ENCODE measurements at regions not wholly inside any gene's neighbourhood (a gene's known extent, or its start where the extent isn't known, plus 50 kb on each side); places are given as distances from the start of the nearest gene placed in this dataset.

- DNase-seq (ENCODE audit: extremely low spot score, unreplicated experiment) = no peak
- Mint-ChIP-seq H3K27me3 (peaks cover 25% of the 10 kb centered on the region), H3K9me3 (no peaks in the 10 kb centered on the region), H3K4me3 (no peak overlapping the region), H3K36me3 (no peaks in the 10 kb centered on the region), H3K4me1 (ENCODE audit: unreplicated experiment) (peaks cover 14% of the 10 kb centered on the region), H3K27ac (no peak overlapping the region)
- TF ChIP-seq CTCF (conservative IDR thresholded peaks at IDR 0.05) = no peak
Observed at GRCh38 chr6:33857932-33858475, 54.2 kb upstream of the MLN start.

GRCh38 chr6:33857093-33857931, 53.5 kb upstream of the MLN start:
- no peaks in the 10 kb centered on the region for H3K36me3 Mint-ChIP-seq
- H3K27me3 Mint-ChIP-seq = peaks cover 23% of the 10 kb centered on the region
- H3K27ac Mint-ChIP-seq = no peak overlapping the region

GRCh38 chr6:33856655-33857054, 52.9 kb upstream of the MLN start:
- Mint-ChIP-seq H3K27me3 (peaks cover 18% of the 10 kb centered on the region), H3K36me3 (no peaks in the 10 kb centered on the region), H3K27ac (no peak overlapping the region), H3K4me3 (no peak overlapping the region), H3K9me3 (no peaks in the 10 kb centered on the region), H3K4me1 (ENCODE audit: unreplicated experiment) (peaks cover 14% of the 10 kb centered on the region)
- no peak for TF ChIP-seq CTCF (conservative IDR thresholded peaks at IDR 0.05)
- no peak for DNase-seq (ENCODE audit: extremely low spot score, unreplicated experiment)

More at GRCh38 chr6:33857093-33857931, 53.5 kb upstream of the MLN start:
- Mint-ChIP-seq H3K4me3 (no peak overlapping the region), H3K4me1 (ENCODE audit: unreplicated experiment) (peaks cover 14% of the 10 kb centered on the region), H3K9me3 (no peaks in the 10 kb centered on the region)
- no peak for TF ChIP-seq CTCF (conservative IDR thresholded peaks at IDR 0.05)
- DNase-seq (ENCODE audit: extremely low spot score, unreplicated experiment) = no peak

- Mint-ChIP-seq H3K27me3 (peaks cover 15% of the 10 kb centered on the region), H3K4me3 (no peak overlapping the region), H3K9me3 (no peaks in the 10 kb centered on the region), H3K36me3 (no peaks in the 10 kb centered on the region), H3K4me1 (ENCODE audit: unreplicated experiment) (peaks cover 14% of the 10 kb centered on the region), H3K27ac (no peak overlapping the region)
- no peak for DNase-seq (ENCODE audit: extremely low spot score, unreplicated experiment)
- no peak for TF ChIP-seq CTCF (conservative IDR thresholded peaks at IDR 0.05)
Observed at GRCh38 chr6:33856031-33856590, 52.3 kb upstream of the MLN start.

GRCh38 chr6:33854572-33855030, 50.8 kb upstream of the MLN start:
- H3K9me3 Mint-ChIP-seq = no peaks in the 10 kb centered on the region
- no peaks in the 10 kb centered on the region for H3K36me3 Mint-ChIP-seq
- peak overlapping the region; percentile 21 for H3K4me3 Mint-ChIP-seq
- H3K27ac Mint-ChIP-seq = no peak overlapping the region
- H3K4me1 Mint-ChIP-seq (ENCODE audit: unreplicated experiment) = peaks cover 9% of the 10 kb centered on the region
- DNase-seq (ENCODE audit: extremely low spot score, unreplicated experiment) = no peak
- peaks cover 13% of the 10 kb centered on the region for H3K27me3 Mint-ChIP-seq
- TF ChIP-seq CTCF (conservative IDR thresholded peaks at IDR 0.05) = no peak
